ENCODE measurements at regions not wholly inside any gene's neighbourhood (a gene's known extent, or its start where the extent isn't known, plus 50 kb on each side); places are given as distances from the start of the nearest gene placed in this dataset.

- TF ChIP-seq CTCF (IDR thresholded peaks at IDR 0.05), result no peak
- TF ChIP-seq POLR2AphosphoS5 (IDR thresholded peaks at IDR 0.05), result no peak
These were observed 102.1 kb upstream of the FRMD4B start for GRCh38 chr3:69488026-69488425.
